ENCODE measurements at regions not wholly inside any gene's neighbourhood (a gene's known extent, or its start where the extent isn't known, plus 50 kb on each side); places are given as distances from the start of the nearest gene placed in this dataset.

DNA sequence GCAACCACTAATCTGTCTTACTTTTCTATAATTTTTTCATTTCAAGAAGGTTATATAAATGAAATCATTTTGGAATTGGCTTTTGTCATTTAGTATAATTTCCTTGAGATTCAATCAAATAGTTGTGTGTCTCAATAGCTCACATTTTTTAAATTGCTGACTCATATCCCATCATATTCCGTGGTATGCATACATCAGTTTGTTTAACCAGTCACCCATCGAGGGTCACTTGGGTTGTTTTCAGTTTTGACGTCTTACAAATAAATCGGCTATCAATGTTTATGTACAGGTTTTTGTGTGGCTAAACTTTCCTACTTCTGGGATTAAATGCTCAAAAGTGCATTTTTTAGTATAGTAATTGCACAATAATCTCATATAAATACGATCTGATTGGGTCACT lies 185.5 kb downstream of the TAF11L14 start:
- Mint-ChIP-seq H3K4me3 (ENCODE audit: low read depth) (no peak overlapping the region), H3K27ac (no peak overlapping the region), H3K36me3 (ENCODE audit: insufficient read depth) (no peaks in the 10 kb centered on the region), H3K4me1 (ENCODE audit: low read depth) (no peaks in the 10 kb centered on the region), H3K27me3 (no peaks in the 10 kb centered on the region), H3K9me3 (ENCODE audit: low read depth) (no peaks in the 10 kb centered on the region)
- DNase-seq (ENCODE audit: low spot score, unreplicated experiment) = no peak
- TF ChIP-seq, protein P1, sequence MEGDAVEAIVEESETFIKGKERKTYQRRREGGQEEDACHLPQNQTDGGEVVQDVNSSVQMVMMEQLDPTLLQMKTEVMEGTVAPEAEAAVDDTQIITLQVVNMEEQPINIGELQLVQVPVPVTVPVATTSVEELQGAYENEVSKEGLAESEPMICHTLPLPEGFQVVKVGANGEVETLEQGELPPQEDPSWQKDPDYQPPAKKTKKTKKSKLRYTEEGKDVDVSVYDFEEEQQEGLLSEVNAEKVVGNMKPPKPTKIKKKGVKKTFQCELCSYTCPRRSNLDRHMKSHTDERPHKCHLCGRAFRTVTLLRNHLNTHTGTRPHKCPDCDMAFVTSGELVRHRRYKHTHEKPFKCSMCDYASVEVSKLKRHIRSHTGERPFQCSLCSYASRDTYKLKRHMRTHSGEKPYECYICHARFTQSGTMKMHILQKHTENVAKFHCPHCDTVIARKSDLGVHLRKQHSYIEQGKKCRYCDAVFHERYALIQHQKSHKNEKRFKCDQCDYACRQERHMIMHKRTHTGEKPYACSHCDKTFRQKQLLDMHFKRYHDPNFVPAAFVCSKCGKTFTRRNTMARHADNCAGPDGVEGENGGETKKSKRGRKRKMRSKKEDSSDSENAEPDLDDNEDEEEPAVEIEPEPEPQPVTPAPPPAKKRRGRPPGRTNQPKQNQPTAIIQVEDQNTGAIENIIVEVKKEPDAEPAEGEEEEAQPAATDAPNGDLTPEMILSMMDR (IDR thresholded peaks at IDR 0.05; ENCODE audit: unreplicated experiment) = no peak

DNA sequence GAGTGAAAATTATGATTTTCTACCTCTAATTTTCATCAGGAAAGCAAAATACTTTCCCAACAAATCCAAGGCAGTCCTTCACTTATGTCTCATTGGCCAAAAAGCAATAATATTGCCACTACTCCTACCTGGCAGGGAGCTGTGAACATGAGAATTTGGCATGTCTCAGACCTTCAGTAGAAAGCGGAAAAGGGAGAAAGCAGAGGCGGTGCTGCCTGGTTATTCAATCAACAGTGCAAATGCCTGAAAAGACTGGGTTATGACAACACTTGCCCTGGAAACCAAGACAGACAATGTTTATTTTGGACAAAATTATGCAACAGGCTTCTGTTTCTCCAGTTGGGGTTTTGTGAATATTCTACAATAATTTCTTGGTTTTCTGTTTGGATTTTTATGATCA lies 194.4 kb downstream of the TAF11L14 start:
- Mint-ChIP-seq H3K36me3 (ENCODE audit: insufficient read depth) (no peaks in the 10 kb centered on the region), H3K27ac (no peak overlapping the region), H3K4me3 (ENCODE audit: low read depth) (no peak overlapping the region), H3K27me3 (no peaks in the 10 kb centered on the region), H3K4me1 (ENCODE audit: low read depth) (peaks cover 16% of the 10 kb centered on the region), H3K9me3 (ENCODE audit: low read depth) (no peaks in the 10 kb centered on the region)
- TF ChIP-seq, protein P1 (IDR thresholded peaks at IDR 0.05; ENCODE audit: unreplicated experiment) = no peak
- DNase-seq (ENCODE audit: low spot score, unreplicated experiment) = no peak

DNA sequence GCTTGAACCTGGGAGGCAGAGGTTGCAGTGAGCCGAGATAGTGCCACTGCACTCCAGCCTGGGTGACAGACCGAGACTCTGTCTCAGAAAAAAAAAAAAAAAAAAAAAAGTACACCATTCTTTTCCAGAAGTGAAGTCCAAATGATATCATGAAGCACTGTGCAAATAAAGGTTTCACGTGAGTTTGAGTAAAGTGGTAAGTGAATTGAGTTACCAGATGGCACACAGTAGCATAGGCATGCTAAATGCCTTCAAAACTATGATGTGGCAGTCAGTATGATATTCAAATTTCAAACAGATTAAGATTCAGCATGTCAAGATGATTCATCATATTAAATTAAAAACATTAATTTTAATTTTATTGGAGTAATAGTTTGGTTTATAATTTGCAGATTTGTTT lies 195.2 kb downstream of the TAF11L14 start:
- Mint-ChIP-seq H3K4me1 (ENCODE audit: low read depth) (peaks cover 16% of the 10 kb centered on the region), H3K9me3 (ENCODE audit: low read depth) (no peaks in the 10 kb centered on the region), H3K36me3 (ENCODE audit: insufficient read depth) (no peaks in the 10 kb centered on the region), H3K27ac (no peak overlapping the region), H3K27me3 (no peaks in the 10 kb centered on the region), H3K4me3 (ENCODE audit: low read depth) (no peak overlapping the region)
- DNase-seq (ENCODE audit: low spot score, unreplicated experiment) = no peak
- TF ChIP-seq, protein P1 (IDR thresholded peaks at IDR 0.05; ENCODE audit: unreplicated experiment) = no peak

DNA sequence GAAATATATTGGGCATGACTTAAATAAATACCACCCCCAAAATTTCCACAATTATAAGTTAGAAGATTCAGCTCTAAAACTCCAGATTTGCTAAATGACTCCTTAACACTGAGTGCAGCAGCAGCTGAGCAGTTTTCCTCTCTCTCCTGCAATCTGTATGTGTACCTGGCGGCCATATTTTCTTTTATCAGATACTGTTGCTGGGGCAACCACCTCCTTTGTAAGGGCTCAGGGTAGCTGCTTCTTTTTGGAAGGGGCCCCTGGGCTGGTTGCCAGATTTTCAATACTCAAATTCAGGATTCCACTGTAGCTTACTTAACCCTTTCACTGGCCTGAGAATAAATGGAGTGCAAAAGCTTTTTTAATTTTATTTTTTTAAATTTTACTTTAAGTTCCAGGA lies 197.0 kb downstream of the TAF11L14 start:
- H3K4me1 Mint-ChIP-seq (ENCODE audit: low read depth) = peaks cover 16% of the 10 kb centered on the region
- H3K4me3 Mint-ChIP-seq (ENCODE audit: low read depth) = no peak overlapping the region
- H3K27me3 Mint-ChIP-seq = no peaks in the 10 kb centered on the region
- peak overlapping the region; percentile 27 for H3K27ac Mint-ChIP-seq
- no peaks in the 10 kb centered on the region for H3K36me3 Mint-ChIP-seq (ENCODE audit: insufficient read depth)
- H3K9me3 Mint-ChIP-seq (ENCODE audit: low read depth) = no peaks in the 10 kb centered on the region
- no peak for DNase-seq (ENCODE audit: low spot score, unreplicated experiment)
- TF ChIP-seq, protein P1 (IDR thresholded peaks at IDR 0.05; ENCODE audit: unreplicated experiment) = no peak

DNA sequence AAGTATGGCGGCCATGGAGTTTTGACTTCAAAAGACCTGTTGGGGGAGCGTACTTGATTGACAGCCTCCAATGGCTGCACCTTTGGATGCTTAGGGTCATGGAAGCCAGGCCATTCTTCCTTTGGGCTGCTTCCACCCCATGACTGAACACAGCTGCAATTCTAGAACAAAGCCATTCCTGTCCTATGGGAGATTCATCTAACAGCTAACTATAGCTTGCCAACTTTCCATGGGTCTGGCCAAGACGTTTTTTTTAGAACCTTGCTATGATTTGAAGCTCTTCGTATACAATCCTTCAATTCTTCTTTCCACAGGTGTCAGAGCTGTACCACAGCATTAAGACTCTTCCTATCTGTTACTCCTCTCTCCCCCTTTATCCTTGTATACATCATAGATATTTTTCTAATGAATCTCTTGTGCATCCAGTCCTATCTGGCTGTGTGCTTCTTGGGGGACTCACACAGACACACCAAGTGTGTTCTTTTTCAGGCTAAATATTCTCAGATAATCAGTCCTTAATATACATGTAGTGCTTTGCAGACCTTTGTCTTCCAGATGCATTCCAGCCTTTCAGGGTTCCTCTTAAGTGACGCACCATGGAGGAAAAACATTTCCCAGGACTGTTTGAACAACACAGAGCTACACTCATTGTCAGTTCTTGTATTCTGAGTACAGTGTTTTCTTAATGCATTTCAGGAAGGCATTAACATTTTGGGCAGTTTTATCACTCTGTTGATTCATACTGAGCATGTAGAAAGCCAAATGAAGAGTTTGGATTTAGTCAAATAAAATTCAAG lies 198.9 kb downstream of the TAF11L14 start:
- H3K27me3 Mint-ChIP-seq = no peaks in the 10 kb centered on the region
- TF ChIP-seq, protein P1 (IDR thresholded peaks at IDR 0.05; ENCODE audit: unreplicated experiment) = no peak
- no peak overlapping the region for H3K27ac Mint-ChIP-seq
- H3K36me3 Mint-ChIP-seq (ENCODE audit: insufficient read depth) = no peaks in the 10 kb centered on the region
- peaks cover 13% of the 10 kb centered on the region for H3K9me3 Mint-ChIP-seq (ENCODE audit: low read depth)
- no peak for DNase-seq (ENCODE audit: low spot score, unreplicated experiment)
- no peak overlapping the region for H3K4me3 Mint-ChIP-seq (ENCODE audit: low read depth)
- H3K4me1 Mint-ChIP-seq (ENCODE audit: low read depth) = peaks cover 16% of the 10 kb centered on the region

All from progenitor cell of endocrine pancreas (in vitro differentiated cells).